NCI-H345 (cell line): ENCODE measurements at regions not wholly inside any gene's neighbourhood (a gene's known extent, or its start where the extent isn't known, plus 50 kb on each side); places are given as distances from the start of the nearest gene placed in this dataset.
"Not testable (repeated sequence)": the region's sequence is repeated elsewhere in the genome, so short reads cannot be mapped to it uniquely, and the experiment has no call there.

ENCODE experiments used
- DNase-seq: peaks from one replicate; lab custom pipeline; 2025; lab: John Stamatoyannopoulos, UW

DNA sequence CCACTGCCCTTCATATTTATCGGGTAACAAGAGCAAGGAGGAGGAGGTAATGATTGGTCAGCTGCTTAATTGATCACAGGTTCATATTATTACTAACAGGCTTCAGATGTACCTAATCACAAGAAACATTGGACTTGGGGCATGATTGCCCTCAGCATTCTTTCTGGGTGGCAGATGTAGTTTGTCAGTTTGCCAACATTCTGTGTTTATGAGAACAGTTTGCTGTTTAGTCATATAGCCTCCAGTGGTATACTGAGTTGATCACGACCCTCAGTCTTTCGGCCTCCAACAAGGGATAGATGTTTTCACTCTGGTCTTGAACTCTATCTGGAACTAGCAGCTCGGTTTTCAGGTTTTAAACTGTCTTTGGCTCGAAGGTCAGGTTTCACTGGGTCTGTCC, 237.7 kb upstream of the GNPDA2 start:
- DNase-seq = not testable (repeated sequence)

DNA sequence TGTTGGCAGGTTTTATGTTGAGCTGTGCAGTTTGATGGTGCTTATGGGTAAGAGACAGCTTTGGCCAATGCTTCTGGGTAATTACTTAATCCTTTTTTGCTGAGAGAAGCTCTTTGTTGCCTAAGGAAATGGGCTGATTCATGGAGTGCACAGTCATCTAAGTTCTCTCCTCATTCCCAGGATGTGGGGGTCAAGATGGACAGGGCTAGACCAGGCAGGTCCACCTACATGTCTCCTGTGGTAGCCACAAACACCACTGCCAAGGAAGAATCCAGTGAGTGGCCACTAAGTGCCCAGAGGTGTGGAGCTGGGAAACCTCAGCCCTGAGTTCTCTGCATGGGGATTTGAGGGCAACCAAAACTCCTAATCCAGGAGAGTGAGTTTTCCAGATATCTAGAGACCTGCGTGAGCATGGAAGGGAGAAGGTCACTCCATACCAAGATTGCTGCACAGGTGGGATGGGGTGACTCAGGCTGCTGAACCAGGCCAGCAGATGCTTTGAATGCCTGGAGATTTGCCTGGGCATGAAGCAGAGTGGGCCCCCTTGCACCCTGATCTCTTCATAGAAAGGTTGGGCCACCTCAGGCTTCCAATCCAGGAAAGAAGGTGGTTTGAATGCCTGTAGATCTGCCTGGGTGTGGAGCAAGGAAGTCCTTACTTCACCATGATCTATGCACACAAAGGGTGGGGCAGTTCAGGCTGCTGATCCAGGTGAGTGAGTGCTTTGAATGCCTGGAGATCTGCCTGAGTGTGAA, 234.8 kb upstream of the GNPDA2 start:
- DNase-seq = no peak

DNA sequence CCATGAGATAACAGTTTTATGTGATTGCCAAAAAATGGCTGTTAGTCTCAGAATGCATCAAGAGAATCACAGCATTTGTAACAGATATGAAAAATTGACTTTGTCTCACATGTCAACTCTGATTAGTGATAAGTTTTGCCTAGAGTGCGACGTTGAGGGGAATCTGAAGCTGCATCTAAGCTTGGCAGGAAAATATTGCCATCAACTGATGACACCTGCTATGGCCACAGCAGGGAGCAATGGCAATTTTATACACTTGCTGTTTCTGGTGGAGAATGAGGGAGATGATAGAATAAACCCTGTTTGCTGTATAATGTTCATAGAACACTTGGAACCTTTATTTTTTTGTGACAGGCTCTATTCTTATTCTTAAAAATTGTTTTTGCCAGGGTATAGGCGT, 205.4 kb upstream of the GNPDA2 start:
- DNase-seq = no peak

DNA sequence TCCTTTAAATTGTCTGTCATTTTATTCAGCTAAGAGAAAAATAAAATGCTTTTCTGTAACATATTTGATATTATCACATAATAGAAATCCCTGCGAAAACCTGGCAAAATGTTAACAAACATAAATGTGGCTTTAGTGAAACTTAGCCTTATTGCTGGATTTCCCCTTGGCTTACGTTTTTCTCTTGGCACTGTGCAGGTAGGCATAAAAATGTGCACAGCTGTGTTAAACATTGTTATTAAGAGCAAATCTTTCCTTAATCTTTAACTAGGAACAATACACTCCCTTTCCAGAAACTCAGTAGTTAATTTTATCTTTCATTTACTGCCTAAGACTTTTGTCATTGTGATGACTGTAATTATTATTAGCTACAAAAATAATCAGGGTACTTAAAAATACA, 202.4 kb upstream of the GNPDA2 start:
- DNase-seq = no peak

DNA sequence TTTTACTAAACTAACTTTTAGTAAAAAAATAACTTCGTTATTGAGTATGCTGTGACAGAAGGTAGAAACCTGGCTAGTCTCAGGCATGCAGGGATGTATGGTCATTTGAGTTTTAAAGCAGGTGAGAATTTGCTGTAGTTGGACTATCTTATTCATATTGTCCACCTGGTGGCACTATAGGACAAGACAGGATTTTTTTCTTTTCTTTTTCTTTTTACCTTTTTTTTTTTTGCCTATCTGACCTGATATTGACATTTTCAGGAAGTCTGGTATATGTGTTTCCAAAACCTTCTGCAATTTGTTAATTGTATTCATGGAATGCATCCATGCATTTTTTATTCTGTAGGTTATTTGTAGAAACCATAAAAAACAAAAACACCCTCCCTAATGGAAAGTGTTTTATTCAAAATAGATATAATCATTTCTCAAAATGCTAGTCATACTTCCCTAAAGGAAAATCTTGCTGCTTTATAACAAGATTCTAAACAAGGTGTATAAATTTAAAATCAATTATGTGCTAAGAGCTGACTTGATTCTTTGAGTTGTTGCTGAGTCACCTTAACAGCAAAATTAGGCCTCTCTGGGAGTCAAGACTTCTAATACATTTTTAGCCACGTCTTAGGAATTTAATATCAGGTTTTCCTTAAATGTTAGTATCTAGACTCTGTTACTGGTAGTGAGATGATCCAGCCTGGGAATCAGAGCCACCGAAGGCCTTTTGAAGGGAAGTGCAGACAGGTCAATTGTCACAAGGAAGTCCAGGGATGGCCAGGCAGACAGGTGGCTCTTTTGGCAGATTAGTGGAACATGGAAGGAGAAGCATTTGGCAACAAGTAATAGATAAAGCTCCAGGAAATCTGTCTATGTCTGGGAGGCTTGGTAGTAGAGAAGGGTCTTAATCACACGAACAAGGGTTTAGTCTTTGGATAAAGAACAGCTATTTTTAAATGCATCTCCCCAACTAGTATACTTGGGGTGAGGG, 201.3 kb upstream of the GNPDA2 start:
- no peak for DNase-seq

DNA sequence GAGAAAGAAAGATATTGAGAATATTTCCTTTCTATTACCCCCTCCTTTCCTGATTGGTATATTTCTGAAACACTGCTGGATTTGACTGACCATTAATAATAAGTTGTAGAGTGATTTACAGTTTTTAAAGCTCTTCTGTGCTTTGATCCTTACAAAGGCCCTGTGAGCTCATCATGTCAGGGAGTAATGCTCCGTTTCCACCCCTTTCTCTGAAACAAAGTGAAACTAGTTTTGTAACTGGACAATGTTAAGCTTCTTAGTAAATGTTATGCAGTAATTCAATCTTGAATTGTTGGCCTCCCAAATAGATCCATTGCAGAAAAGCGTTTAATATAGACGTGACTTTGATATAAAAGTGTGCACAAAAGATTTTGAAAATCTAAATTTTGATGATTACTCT, 190.1 kb upstream of the GNPDA2 start:
- DNase-seq = no peak

DNA sequence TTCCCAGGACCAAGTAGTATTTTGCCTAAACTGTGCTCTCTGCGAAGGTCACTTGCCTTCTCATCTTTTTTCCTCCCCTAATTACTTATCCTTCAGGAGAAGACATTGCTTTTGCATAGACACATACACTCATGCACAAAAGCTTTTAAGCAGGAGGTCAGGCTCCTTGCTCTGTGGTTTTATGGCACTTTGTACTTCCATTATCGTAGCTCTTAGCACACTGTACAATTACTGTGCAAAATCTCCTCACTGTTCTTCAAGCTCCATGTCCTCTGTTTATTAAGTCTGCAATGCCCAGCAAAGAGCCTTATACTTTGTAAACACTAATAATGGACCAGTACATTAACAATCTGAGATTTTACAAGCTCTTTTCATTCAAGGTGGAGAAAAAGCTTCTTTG, 188.4 kb upstream of the GNPDA2 start:
- DNase-seq = no peak

DNA sequence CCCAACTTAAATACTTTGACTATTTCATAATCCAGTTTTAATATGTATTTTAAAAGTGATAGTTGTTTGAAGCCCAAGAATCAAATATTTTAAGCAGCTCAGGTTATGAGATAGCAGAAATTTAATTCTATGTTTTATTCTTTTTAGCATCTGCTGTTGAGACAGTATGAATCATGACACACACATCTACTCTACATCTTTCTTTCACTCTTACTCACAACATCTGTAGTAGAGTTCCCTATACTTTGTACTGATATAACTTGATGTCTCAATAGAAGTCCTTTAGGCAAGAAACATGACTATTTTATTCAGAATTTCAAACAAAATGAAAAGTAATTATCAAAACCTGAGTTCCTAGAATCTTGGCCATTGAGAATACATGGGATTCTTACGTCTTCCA, 187.9 kb upstream of the GNPDA2 start:
- no peak for DNase-seq

DNA sequence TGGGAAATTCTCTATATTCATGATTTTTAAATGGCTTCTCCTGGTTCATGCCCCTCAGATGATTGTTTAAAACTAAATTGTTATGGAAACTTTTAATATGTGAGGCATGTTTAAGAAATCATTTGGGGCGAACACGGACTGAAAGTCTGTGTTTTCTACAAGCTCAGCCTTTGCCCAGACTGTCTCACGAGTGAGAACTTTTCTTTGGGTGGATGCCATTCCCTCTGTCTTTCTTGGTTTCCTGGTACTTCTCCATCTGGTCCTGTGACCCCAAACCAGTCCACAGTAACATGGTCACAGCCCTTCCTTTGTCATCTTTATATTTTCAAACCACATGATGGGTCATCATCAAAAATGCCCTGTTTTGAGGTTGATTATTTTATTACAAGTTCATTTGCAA, 186.6 kb upstream of the GNPDA2 start:
- no peak for DNase-seq

DNA sequence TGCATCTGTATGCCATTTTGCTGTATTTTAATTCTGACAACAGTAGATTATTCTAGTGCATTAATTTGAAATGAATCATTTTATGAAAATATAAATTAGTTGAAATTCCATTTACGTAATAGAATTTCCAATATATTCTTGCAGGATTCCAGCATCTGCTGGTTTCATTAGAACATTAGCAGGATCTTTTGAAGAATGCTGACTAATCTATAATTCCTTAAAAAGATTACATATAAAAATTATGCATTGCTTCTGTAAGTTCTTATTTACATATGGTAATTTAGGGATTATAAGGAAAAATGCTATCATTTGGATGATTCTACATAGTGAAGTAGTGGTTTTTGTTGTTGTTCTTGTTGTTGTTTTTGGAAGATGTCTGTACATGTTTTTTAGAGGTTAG, 182.2 kb upstream of the GNPDA2 start:
- DNase-seq = no peak

DNA sequence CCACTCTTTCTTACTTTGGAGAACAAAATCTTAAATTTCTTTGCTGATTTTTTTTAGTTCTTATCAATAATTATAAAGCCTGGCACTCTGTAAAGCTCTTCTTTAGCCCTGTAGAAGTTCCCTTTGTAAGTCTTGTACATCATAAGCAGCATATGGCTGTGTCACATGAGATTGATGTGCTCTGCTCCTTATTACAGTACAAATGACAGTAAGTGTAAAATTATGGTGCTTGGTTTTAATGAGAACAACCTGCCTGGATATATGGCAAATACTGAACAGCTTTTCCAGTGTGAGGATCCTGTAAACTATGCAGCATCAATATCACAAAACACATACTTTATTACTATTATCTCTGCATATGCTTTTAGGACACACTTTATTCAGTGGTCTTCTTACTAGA, 145.9 kb upstream of the GNPDA2 start:
- DNase-seq = no peak

DNA sequence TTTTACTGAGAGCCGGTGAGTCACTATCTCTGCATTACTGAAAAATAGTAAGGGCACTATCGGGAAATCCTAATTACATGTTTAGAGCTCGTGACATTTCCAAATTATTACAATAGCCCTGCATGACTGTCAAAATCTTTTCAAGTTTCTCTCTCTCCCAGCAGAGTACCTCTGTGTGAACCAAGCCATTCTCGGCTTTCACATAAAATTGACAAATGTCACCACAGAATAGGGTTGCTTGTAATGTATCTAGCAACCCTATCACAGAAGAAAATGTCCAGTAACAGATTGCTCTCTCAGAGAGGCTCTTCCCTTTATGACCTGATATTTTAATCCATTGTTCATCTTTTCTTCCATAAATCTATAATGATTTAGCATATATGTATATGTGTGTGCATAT, 144.8 kb upstream of the GNPDA2 start:
- DNase-seq = no peak

DNA sequence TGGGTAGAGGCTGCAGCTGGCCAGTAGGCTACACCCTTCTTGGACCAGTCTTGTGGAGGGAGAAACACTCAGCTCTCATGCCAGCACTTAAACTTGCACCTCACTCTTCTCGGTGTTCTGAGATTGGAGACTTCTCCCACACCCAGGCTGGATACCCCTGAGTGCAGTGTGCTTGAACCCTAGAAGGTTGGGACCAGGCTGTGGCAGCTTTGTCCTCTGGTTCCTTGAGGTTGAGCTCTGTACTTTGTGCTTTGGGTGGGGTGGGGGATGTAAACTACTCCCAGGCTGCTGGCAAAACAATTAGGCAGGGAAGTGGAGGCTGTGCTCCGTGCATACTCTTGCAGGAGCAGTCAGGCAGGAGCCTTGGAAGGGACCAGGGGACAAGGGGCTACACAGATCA, 143.6 kb upstream of the GNPDA2 start:
- no peak for DNase-seq

DNA sequence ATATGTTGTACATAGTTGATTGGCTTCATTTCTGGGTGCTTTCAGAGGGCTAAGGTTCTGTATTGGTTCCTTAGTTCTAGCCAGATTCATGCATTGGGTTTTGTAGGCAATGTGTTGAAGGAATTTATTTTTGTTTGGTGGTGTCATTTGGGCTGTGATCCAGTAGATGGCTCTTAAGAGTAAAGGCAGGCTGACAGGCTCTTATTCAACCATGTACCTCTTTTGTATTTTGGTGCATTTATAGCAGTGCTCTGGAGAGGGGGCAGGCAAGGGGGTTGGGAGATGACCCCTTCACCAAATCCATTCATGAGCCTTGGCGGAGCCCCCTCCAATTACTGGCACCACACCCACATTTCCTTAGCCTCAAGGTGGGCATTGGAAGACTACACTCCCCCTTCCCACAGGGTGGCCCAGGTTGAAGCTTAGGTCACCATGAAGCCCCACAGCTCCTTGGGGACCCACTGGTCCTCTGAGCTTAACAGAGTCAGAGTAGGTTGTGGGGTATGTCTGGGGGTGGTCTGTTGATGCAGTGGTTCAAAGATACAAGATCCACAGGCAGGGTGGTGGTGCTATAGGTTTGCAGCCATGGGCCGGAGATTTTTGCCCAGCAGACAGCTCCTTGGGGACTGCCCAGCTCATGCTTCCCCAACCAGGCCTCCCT, 143.0 kb upstream of the GNPDA2 start:
- no peak for DNase-seq

DNA sequence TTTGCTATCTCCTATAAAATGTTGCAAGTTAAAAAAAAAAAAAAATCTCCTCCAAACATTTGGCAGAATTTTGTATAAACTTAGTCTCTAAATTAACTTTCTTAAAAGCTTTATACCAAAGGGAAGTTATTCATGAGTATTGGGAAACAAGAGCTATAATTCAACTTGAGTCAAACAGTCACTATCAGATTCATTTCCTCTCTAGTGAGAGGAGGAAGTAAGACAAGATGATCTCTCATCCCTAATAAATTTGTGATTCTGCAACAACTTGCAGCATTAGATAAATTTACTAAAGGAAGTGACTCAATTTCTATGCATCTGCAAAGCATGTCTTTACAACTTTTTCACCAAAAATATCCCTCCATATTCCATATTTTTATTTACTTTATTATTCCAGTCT, 135.4 kb upstream of the GNPDA2 start:
- no peak for DNase-seq

DNA sequence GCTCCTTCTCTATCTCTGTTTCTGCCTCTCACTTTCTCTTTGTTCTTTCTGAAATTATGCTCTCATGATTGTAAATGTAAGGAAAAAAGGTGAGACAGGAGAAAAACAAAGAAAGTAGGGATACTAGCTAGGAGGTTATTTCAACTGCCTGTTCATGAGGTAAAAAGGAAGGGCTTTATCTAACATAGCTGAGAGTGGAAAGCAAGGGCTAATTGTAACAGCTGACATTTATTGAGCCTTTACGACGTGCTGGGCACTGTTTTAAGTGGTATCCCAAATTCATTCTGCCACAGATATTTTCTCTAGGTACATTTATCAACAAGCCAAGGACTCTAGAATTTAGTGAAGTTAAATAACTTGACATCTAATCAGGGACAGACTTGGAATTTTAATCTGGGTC, 133.1 kb upstream of the GNPDA2 start:
- no peak for DNase-seq

DNA sequence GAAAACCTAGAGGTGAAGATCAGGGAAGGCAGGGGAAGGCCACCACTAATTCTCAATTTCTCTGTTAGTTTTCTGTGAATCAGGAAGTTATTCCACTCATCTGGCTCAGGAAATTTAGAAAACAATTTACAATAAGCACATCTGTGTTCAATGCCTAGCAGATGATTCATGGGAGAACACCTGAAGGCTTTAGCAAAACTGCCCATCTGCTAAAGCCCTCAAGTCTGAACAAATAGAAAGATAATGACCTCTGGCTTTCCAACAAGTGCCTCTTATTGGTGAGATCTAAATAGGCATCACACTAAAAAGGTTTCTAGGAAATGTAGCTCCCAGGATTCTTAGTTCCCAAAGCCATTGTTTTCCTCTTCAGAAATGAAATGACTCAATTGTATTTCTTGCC, 122.1 kb upstream of the GNPDA2 start:
- DNase-seq = no peak

DNA sequence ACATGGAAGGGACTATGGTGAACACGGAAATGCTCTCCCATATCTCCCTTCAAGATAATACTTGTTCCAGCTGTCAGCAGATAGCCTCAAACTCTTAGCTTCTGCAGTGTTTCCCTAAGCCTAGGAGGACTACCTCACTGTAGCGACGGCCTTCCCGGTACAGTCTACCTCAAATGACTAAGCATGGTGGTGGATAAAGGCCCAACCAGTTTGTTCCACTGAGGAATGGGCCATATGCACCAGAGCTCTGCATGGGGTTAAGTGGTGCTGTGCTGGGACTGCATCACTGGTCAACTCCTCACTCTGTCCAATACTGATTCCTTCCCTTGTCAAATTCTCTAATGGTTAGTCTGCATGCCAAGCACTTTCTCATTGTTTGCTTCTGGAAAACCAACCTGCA, 119.6 kb upstream of the GNPDA2 start:
- no peak for DNase-seq

DNA sequence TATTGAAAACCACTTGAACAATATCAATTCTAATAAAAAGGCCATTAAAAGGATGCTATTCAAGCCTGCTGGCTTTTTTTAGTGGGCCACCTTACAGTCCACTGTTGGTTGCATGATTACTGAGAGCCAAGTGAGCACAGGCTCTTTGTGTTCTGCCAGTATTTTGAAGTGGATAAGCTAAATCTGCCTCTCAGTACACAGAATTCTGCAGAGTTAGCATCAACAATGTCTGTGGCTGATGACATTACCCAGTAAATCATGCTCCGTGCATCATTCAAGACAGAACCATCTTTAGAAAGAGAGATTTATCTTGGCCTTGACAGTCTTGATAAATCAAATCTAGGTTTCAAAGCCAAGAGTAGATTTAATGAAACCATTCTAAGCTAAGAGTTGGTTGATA, 119.0 kb upstream of the GNPDA2 start:
- no peak for DNase-seq

DNA sequence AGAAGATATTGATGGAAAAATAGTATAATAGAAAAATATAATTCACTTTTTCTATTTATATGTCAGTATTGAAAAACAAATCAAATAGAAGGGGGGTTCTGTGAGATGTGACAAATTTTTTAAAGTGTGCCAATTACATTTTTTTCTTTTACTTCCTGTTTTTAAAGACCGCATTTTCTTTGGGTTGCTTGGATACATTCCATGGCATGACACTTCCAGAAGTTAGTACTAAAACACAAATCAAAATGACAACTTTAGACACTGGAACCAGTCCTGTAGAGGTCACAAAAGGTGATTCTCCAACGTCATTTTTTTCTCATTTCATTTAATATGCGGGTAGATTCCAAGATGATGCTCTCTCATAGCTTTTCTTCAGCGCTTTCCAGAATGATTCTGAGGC, 116.2 kb upstream of the GNPDA2 start:
- DNase-seq = no peak

DNA sequence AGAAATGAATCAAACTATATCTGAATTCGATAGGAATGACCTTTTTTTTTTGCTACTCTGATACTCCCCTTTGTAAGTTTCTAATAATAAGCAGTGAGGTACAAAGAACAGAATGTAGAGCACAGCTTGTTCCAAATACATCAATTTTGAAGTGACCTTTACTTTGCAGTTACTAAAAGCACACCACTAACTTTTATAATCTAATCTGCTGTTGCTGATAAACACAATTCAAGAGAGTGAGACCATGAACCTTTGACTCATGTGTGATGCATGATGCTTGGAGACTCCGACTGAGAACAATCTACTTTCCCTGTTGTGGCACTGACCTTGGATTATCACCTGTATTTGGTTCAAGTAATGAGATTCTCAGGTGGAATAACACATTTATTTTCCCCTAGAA, 91.6 kb upstream of the GNPDA2 start:
- no peak for DNase-seq

DNA sequence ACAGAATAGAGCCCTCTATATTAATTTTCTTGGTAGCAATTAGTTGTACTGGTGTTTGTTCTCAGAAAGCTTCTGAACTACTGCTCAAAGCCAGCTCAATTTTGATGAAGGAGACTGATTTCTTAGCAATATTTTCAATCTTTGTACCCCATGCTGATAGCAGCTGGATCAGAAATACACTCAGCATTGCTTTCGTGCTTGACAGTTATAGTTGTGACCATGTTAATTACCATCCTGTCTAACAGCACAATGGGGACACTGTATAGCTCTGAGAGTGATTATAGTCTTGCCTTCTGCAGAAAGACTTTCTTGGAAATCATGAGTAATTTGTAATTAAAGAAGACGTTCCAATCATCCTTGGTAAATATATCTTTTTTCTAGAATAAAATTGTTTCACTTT, 79.7 kb upstream of the GNPDA2 start:
- DNase-seq = no peak

DNA sequence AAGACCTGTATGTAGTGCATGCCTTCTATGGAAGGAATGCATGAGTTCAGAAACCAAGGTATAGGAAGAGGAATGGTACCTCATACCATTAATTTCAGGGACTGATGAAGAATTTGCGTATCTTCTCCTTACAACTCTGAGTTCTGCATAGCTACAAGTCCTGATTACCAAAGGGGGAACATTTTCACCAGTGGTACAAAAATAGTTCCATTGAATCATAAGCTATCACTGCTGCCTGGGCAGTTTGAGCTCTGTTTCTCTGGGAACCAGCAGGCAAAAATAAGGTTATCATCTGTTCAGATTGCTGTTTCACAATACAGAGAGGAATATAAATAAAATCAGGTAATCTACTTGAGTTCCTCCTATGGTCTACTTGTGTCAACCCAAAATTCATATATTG, 77.9 kb upstream of the GNPDA2 start:
- no peak for DNase-seq
